AG10803 (cell line): ENCODE measurements at regions not wholly inside any gene's neighbourhood (a gene's known extent, or its start where the extent isn't known, plus 50 kb on each side); places are given as distances from the start of the nearest gene placed in this dataset.

ENCODE experiments used
- DNase-seq: peaks from one replicate; pipeline ENCODE4 v3.0.0; 2010; ENCODE audit warnings: low read depth
- H3K4me3 ChIP-seq: 2 replicates; pipeline ENCODE4 v1.5.1; 2011; ENCODE audit warnings: mild to moderate bottlenecking, low read length, control low read depth
- CTCF ChIP-seq: conservative IDR thresholded peaks from 2 replicates; pipeline ENCODE4 v1.5.1; 2011; ENCODE audit warnings: mild to moderate bottlenecking, low read length, control low read depth, inconsistent platforms

GRCh38 chr4:148893095-148893494, 450.9 kb upstream of the NR3C2 start:
- TF ChIP-seq CTCF: no peak
- no peak for DNase-seq

GRCh38 chr4:148883891-148884290, 441.7 kb upstream of the NR3C2 start:
- DNase-seq: no peak
- TF ChIP-seq CTCF: no peak
- no peak overlapping the region for H3K4me3 ChIP-seq

More at GRCh38 chr4:148893095-148893494, 450.9 kb upstream of the NR3C2 start:
- H3K4me3 ChIP-seq: no peak overlapping the region

GRCh38 chr4:148883435-148883834, 441.2 kb upstream of the NR3C2 start:
- TF ChIP-seq CTCF: no peak
- H3K4me3 ChIP-seq: no peak overlapping the region
- no peak for DNase-seq

GRCh38 chr4:148881860-148882643, 439.8 kb upstream of the NR3C2 start:
- H3K4me3 ChIP-seq: no peak overlapping the region
- no peak for TF ChIP-seq CTCF
- no peak for DNase-seq

GRCh38 chr4:148874331-148874730, 432.1 kb upstream of the NR3C2 start:
- no peak for TF ChIP-seq CTCF

GRCh38 chr4:148868191-148868590, 426.0 kb upstream of the NR3C2 start:
- TF ChIP-seq CTCF: no peak
- H3K4me3 ChIP-seq: no peak overlapping the region
- no peak for DNase-seq

More at GRCh38 chr4:148874331-148874730, 432.1 kb upstream of the NR3C2 start:
- no peak overlapping the region for H3K4me3 ChIP-seq
- DNase-seq: no peak

- H3K4me3 ChIP-seq: no peak overlapping the region
- no peak for DNase-seq
- TF ChIP-seq CTCF: no peak
These were observed 424.5 kb upstream of the NR3C2 start for GRCh38 chr4:148866666-148867065.
